ENCODE measurements at regions not wholly inside any gene's neighbourhood (a gene's known extent, or its start where the extent isn't known, plus 50 kb on each side); places are given as distances from the start of the nearest gene placed in this dataset.

DNA sequence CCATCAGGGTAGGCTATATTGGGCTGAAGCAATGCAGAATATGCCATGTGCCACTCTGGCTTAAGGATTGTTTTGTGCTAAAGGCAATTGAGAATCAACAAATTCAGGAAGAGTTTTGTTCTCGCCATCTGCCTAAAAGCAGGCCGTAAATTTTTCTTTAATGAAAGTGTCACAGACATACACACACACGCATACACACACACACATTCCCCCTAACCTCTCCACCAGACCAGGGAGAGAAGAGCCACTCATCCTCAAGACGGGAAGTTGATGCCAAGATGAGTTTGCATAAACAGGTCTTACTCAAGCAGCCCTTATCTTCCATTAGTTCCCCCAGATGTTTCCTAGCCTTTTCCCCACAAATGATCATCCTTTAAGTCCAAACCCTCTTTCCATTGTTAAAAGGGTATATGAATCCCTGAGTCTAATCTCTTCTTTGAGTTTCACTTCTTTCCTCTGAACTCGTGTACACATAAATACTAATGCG is 59.6 kb upstream of the TRIM24 start:
- no peaks in the 10 kb centered on the region for H3K9me3 ChIP-seq (ENCODE audit: control insufficient read depth in 1 of 2, insufficient read depth in 1 of 2, low read length in 2 of 2)
- CTCF ChIA-PET: no interaction called here
- ATAC-seq (ENCODE audit: poor library complexity) (no peak), DNase-seq (no peak)
- no peaks in the 10 kb centered on the region for H3K36me3 ChIP-seq (ENCODE audit: insufficient read depth, low read length)
- no peak overlapping the region for H3K27ac ChIP-seq (ENCODE audit: low read depth in 1 of 2, low read length in 2 of 2)
- Mint-ChIP-seq H3K4me3 (no peak overlapping the region), H3K27ac (no peak overlapping the region), H3K9me3 (no peaks in the 10 kb centered on the region), H3K27me3 (no peaks in the 10 kb centered on the region), H3K36me3 (ENCODE audit: low read depth) (no peaks in the 10 kb centered on the region), H3K4me1 (ENCODE audit: low read depth) (no peaks in the 10 kb centered on the region)
- H3K4me1 ChIP-seq (ENCODE audit: insufficient read depth, low read length): no peaks in the 10 kb centered on the region
- TF ChIP-seq, protein P1, sequence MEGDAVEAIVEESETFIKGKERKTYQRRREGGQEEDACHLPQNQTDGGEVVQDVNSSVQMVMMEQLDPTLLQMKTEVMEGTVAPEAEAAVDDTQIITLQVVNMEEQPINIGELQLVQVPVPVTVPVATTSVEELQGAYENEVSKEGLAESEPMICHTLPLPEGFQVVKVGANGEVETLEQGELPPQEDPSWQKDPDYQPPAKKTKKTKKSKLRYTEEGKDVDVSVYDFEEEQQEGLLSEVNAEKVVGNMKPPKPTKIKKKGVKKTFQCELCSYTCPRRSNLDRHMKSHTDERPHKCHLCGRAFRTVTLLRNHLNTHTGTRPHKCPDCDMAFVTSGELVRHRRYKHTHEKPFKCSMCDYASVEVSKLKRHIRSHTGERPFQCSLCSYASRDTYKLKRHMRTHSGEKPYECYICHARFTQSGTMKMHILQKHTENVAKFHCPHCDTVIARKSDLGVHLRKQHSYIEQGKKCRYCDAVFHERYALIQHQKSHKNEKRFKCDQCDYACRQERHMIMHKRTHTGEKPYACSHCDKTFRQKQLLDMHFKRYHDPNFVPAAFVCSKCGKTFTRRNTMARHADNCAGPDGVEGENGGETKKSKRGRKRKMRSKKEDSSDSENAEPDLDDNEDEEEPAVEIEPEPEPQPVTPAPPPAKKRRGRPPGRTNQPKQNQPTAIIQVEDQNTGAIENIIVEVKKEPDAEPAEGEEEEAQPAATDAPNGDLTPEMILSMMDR (IDR thresholded peaks at IDR 0.05): no peak
- intact Hi-C loops (cut with DNase I, micrococcal nuclease): no loop called here
- POLR2A ChIA-PET: no interaction called here
- H3K27me3 ChIP-seq (ENCODE audit: control insufficient read depth in 1 of 2, insufficient read depth in 2 of 2, low read length in 2 of 2): no peaks in the 10 kb centered on the region
- H3K4me3 ChIP-seq (ENCODE audit: low read length): no peak overlapping the region

DNA sequence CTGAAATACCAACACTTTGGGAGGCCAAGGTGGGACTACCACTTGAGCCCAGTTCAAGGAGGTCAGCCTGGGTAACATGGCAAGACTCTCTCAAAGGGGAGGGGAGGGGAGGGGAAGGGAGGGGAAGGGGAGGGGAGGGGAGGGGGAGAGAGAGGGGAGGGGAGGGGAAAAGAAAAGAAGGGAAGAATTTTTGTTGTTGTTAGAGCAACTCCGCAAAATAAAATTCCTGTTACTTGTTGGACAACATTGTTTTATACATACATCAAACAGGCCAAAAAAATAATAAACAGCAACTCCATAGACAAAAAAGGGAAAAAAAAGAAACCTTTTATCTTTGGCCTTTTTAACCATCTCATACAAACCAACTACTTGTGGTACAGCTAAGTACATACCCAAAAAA is 57.3 kb upstream of the TRIM24 start:
- no peak overlapping the region for H3K4me3 Mint-ChIP-seq
- Histone ChIP-seq H3K27ac (ENCODE audit: low read depth in 1 of 2, low read length in 2 of 2) (no peak overlapping the region), H3K4me3 (ENCODE audit: low read length) (no peak overlapping the region), H3K27me3 (ENCODE audit: control insufficient read depth in 1 of 2, insufficient read depth in 2 of 2, low read length in 2 of 2) (no peaks in the 10 kb centered on the region), H3K9me3 (ENCODE audit: control insufficient read depth in 1 of 2, insufficient read depth in 1 of 2, low read length in 2 of 2) (no peaks in the 10 kb centered on the region), H3K36me3 (ENCODE audit: insufficient read depth, low read length) (no peaks in the 10 kb centered on the region), H3K4me1 (ENCODE audit: insufficient read depth, low read length) (no peaks in the 10 kb centered on the region)
- H3K36me3 Mint-ChIP-seq (ENCODE audit: low read depth): no peaks in the 10 kb centered on the region
- no peaks in the 10 kb centered on the region for H3K4me1 Mint-ChIP-seq (ENCODE audit: low read depth)
- ATAC-seq (ENCODE audit: poor library complexity): no peak
- no peaks in the 10 kb centered on the region for H3K27me3 Mint-ChIP-seq
- POLR2A ChIA-PET: no interaction called here
- no peak for DNase-seq
- TF ChIP-seq, protein P1 (IDR thresholded peaks at IDR 0.05): no peak
- no peaks in the 10 kb centered on the region for H3K9me3 Mint-ChIP-seq
- intact Hi-C loops (cut with DNase I, micrococcal nuclease): no loop called here
- CTCF ChIA-PET: no interaction called here
- H3K27ac Mint-ChIP-seq: no peak overlapping the region

DNA sequence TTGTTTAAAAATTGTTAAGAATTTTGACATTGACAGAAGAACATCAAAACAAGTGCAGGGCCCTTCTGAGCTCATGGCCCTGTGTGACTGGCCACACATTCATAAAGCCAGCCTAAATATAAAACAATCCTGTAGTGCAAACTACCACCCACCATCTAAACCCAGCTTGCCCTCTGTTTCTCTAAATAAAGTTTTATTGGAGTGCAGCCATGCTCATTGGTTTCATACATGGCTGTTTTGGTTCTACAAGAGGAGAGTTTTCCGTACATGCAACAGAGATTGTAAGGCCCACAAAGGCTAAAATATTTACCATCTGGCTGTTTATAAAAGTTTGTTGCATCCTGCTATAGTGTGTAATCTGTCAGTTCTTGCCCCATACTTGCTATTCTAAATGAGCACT is 54.6 kb upstream of the TRIM24 start:
- Mint-ChIP-seq H3K9me3 (no peaks in the 10 kb centered on the region), H3K27ac (no peak overlapping the region), H3K27me3 (no peaks in the 10 kb centered on the region), H3K36me3 (ENCODE audit: low read depth) (no peaks in the 10 kb centered on the region), H3K4me1 (ENCODE audit: low read depth) (no peaks in the 10 kb centered on the region), H3K4me3 (no peak overlapping the region)
- ChIA-PET CTCF (no interaction called here), POLR2A (no interaction called here)
- ATAC-seq (ENCODE audit: poor library complexity): no peak
- no peak for DNase-seq
- Histone ChIP-seq H3K9me3 (ENCODE audit: control insufficient read depth in 1 of 2, insufficient read depth in 1 of 2, low read length in 2 of 2) (no peaks in the 10 kb centered on the region), H3K4me3 (ENCODE audit: low read length) (no peak overlapping the region), H3K27me3 (ENCODE audit: control insufficient read depth in 1 of 2, insufficient read depth in 2 of 2, low read length in 2 of 2) (peaks cover 0 to 2% of the 10 kb centered on the region in 2 experiments), H3K4me1 (ENCODE audit: insufficient read depth, low read length) (no peaks in the 10 kb centered on the region), H3K36me3 (ENCODE audit: insufficient read depth, low read length) (no peaks in the 10 kb centered on the region), H3K27ac (ENCODE audit: low read depth in 1 of 2, low read length in 2 of 2) (no peak overlapping the region)
- TF ChIP-seq, protein P1 (IDR thresholded peaks at IDR 0.05): no peak
- intact Hi-C loops (cut with DNase I, micrococcal nuclease): no loop called here

Measured in CD4-positive, alpha-beta T cell (primary cell).